GM18861 (cell line): ENCODE measurements at regions not wholly inside any gene's neighbourhood (a gene's known extent, or its start where the extent isn't known, plus 50 kb on each side); places are given as distances from the start of the nearest gene placed in this dataset.
A peak's percentile ranks its signal among the peaks of the same experiment; 100 is the strongest.

Source experiments
- ATAC-seq: cut with Tn5 transposase; IDR thresholded peaks from one replicate; pipeline ENCODE4 v1.9.1; 2021; ENCODE audit not compliant: unreplicated experiment

- ATAC-seq = no peak
These were observed 56.1 kb upstream of the SLC35G4 start for GRCh38 chr18:11553098-11553940.

GRCh38 chr18:11548916-11549551 is 60.4 kb upstream of the SLC35G4 start:
- no peak for ATAC-seq

- no peak for ATAC-seq
These were observed 61.0 kb upstream of the SLC35G4 start for GRCh38 chr18:11548396-11548795.

DNA sequence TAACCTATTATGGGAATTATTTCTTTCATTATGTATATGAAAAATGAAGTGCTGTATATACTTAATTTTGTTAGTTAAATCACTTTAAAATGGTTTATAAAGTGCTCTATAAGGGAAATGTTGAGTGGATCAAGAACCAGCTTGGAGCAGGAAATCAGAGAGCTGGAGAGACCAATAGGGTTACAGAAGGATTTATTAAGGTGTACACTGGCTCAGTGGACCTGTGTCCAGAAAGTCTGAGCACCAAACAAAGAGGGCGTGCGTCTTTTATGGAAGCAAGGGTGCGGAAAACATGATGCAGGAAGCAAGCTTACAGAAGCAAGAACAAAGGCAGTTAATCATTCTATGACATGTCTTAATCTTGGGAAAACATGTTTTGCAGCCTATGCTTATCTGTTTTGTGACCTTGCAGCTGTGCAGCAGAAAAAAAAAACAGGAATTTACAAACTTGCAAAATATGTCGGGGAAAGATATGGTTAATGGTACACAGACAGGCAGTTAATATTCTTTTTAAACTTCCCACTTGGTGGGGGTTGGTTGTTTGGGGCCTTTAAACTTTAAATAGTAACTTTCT is 65.2 kb upstream of the SLC35G4 start:
- ATAC-seq = no peak

- no peak for ATAC-seq
These were observed 68.2 kb upstream of the SLC35G4 start for GRCh38 chr18:11541179-11541578.

GRCh38 chr18:11533942-11534496 is 75.4 kb upstream of the SLC35G4 start:
- no peak for ATAC-seq

- ATAC-seq = no peak
These were observed 75.9 kb upstream of the SLC35G4 start for GRCh38 chr18:11533513-11533890.

GRCh38 chr18:11532758-11533512 is 76.5 kb upstream of the SLC35G4 start:
- no peak for ATAC-seq

- ATAC-seq = no peak
These were observed 80.3 kb upstream of the SLC35G4 start for GRCh38 chr18:11529081-11529480.

GRCh38 chr18:11526675-11527074 is 82.7 kb upstream of the SLC35G4 start:
- no peak for ATAC-seq

DNA sequence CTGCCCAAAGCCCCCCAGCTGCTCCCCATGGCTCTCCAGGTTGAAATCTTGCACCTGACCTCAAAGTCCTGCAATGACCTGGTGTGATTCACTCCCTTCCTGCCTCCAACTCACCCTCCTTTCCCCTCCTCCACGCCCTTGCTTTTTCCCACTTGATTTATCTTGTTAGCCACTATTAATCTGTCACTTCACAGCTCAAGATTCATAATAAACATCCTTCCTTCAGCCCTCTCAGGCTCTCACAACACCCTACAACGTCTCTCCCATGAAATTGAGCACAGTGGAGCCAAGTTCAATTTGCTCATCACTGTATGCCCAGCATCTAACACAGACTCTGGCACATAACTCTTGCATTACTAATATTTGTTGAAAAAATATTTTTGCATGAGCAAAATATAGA is 85.6 kb upstream of the SLC35G4 start:
- no peak for ATAC-seq

DNA sequence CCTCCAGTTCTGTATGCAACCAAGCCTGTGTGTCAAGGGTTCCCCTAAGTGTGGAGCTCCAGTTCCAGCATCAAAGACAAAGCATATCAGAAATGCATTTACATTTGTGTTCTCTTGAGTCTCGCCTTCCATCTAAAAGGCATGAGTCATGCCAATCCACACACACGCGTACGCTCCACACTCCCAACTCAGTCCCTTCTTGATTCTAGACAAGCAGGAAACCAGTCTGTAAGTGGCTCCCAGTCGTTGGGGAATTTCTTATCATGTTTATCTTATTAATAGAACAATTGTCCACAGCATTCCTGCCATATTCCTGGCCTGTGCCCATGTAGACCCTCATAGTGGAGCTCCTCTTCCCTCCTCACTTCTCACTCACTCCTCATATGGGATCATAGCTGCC is 86.4 kb upstream of the SLC35G4 start:
- no peak for ATAC-seq

GRCh38 chr18:11521853-11522252 is 87.5 kb upstream of the SLC35G4 start:
- ATAC-seq = no peak

DNA sequence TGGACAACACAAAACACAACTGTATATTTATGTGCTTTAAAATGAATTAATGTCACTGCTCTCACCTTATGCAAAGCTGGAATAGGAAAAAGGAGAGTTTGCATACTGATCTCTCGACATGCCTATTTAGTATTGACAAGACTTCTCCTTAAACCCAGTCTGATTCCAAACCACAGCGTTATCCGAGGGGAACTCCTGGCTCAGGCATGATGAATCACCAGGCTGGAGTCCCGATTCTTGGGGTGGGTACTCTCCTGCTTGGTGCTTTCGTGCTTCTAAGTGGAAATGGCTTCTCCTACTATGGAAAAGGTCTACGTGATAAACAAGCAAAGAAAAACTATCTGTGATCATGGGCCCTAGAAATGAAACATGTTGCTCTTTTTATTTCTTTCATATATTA is 88.9 kb upstream of the SLC35G4 start:
- ATAC-seq = no peak

GRCh38 chr18:11518788-11519685 is 90.4 kb upstream of the SLC35G4 start:
- ATAC-seq = peak; percentile 64

GRCh38 chr18:11517704-11518103 is 91.7 kb upstream of the SLC35G4 start:
- ATAC-seq = no peak

GRCh38 chr18:11516751-11517503 is 92.5 kb upstream of the SLC35G4 start:
- no peak for ATAC-seq

- ATAC-seq = no peak
These were observed 95.1 kb upstream of the SLC35G4 start for GRCh38 chr18:11514267-11514666.
